NCI-H128 (cell line): ENCODE measurements at regions not wholly inside any gene's neighbourhood (a gene's known extent, or its start where the extent isn't known, plus 50 kb on each side); places are given as distances from the start of the nearest gene placed in this dataset.

Experiments used
- DNase-seq: peaks from one replicate; lab custom pipeline; 2025; ENCODE audit not compliant: unreplicated experiment; lab: John Stamatoyannopoulos, UW

GRCh38 chr14:96979611-96980074, 182.5 kb downstream of the VRK1 start:
- DNase-seq = no peak

GRCh38 chr14:96980835-96981234, 183.7 kb downstream of the VRK1 start:
- DNase-seq = no peak

DNA sequence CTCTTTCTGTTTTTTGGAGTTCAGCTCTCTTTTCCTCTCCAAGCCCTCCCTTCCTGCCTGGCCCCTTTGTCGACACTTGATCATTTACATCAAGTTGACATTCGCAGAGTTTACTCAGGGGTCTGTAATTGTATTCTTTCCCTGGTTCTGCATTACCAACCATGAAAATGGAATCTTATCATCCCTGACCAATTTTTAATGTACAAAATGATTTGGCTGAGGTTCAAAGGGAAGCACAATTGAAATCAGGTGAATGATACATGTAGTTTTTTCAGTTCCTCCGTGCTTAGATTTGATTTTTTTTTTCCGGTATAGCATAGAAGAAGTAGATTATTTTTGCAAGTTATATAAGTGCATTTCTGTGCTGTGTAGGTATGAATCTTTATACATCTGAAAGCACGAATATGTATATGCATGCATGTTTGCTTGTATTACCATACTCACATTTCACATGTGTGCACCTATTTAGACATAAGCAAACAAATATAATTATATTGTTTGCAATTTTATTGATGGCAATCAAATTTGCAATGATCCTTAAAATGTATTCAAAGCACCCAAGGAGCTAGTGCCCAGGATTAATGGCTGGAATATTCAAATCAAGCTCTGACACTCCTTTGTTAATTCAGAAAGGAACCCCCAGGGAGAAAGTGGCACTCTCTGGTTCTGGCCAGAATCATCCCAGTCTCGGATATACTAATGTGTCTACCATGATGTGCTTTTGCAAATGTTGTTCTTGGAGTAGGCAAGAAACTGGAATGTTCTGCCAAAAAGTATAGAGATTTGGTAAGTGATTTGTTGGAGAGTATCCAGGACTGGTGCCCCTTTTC, 189.3 kb downstream of the VRK1 start:
- DNase-seq = no peak

- no peak for DNase-seq
Measured at GRCh38 chr14:96987086-96987474, 189.9 kb downstream of the VRK1 start.

GRCh38 chr14:96987771-96988170, 190.6 kb downstream of the VRK1 start:
- no peak for DNase-seq

DNA sequence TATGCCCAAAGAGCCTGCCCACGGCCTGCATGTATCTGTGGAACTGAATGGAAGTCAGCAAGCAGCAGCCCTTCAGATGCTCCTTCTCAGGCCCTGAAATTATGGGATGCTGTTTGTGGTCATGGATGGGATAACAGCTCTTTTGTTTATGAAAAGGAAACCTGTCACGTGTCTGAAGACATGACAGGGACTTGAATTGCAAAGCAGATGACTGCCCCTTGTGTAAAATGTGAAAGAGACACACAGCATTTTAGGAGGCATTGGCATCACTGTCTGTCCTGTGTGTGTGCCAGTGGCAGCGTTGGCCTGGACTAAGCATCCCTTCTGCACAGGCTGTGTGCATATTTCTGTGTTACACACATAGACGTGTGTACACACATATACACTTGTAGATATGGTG, 192.1 kb downstream of the VRK1 start:
- no peak for DNase-seq

- no peak for DNase-seq
Measured at GRCh38 chr14:96991226-96991625, 194.0 kb downstream of the VRK1 start.

GRCh38 chr14:96994999-96995398, 197.8 kb downstream of the VRK1 start:
- no peak for DNase-seq

GRCh38 chr14:96997269-96997668, 200.1 kb downstream of the VRK1 start:
- DNase-seq = no peak

GRCh38 chr14:96997996-96998395, 200.8 kb downstream of the VRK1 start:
- no peak for DNase-seq

DNA sequence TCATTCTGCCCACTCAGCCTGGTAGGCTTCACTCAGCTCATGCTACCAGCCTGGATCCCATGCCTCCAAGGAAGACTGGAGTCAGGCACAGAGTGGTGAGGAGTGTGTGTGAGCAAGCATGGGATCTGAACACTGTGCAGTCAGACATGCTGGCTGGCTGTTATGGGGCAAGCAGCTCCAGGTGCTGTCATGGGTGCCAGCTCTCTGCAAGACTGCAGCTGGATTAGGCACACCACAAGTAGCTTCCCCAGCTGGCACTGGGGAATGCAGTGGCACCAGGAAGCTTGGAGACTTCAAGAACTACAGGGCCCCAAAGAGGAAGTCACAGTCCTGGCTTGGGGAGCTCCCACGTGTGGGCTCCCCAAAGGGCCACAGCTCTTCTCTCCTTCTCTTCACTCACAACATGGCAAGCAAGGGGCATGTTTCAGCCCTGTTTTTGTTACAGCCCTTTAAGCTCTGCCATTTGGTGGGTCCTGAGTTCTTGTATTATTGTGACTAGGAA, 202.5 kb downstream of the VRK1 start:
- DNase-seq = no peak

DNA sequence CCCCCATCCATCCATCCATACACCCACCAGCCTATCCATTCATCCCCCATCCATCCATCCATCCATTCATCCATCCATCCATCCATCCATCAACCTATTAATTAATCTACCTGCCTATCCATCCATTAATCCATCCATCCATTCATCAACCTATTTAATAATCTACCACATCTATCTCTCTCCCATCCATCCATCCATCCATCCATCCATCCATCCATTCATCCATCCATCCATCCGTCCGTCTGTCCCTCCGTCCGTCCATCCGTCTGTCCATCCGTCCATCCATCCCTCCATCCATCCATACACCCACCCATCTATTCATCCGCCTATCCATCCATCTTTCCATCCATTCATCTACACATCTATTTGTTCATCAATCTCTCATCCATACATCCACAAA, 205.3 kb downstream of the VRK1 start:
- no peak for DNase-seq

- no peak for DNase-seq
Measured at GRCh38 chr14:97005934-97006333, 208.8 kb downstream of the VRK1 start.

DNA sequence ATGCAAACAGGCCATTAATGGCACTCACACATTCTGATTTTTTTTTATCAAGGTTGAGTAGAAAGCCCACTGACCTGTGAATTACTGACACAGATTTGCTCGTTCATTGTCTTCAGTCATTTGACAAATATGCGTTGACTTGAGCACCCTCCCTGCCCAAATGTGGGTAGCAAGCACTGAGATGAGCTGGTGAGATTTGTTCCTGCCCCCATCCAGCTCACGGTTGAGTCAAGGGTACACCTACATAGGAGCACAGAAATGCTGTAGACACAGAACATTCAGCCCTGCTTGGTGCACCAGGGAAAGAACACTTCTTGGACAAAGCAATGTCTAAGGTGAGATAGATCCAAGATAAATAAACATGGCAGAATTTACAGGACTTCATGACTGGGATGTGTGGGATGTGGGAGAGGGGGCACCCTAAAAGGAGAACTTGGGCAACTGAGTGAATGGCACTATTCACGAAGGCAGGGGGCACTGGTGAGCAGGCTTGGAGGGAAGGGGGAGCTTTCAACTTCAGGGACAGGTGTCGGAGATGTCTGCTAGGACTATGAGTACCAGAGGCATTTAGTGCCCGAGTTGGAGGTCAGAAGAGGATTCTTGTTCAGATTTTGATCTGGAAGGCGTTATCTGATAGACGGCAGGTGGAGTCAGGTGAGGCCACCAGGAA, 213.4 kb downstream of the VRK1 start:
- DNase-seq = no peak

DNA sequence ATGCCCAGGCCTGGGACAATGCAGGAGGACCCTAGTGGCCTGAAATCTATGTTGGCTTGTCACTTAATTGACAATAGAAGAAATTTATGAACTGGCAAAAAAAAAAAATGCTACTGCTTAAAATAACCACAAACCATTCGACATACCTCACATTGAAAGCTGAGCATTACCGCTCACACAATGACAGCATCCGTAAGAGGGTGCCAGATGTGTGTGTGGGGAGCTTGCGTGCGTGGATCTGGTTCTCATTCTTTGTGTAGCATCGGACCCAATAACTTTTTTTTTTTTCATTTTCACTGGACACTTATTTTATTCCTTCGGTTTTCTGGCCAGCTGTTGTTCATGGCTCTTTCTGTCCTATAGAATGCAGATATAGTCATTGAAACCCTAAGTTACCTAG, 216.7 kb downstream of the VRK1 start:
- DNase-seq = no peak

DNA sequence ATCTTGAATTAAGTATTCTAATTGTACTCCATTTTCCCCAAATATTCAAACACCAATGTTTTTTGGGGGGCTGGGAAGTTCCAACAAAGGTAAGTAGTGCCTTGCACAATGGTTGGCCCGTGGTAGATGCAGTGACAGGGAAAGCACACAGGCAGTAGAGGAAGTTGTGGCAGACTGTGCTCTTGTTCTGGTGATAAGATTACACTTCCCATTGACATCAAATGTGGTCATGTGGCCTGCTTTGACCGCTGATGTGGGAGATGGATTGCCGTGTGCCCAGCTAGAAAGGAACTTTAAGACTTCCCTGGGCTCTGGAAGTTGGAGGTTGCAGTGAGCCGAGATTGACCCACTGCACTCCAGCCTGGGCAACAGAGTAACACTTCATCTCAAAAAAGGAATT, 223.8 kb downstream of the VRK1 start:
- DNase-seq = no peak

DNA sequence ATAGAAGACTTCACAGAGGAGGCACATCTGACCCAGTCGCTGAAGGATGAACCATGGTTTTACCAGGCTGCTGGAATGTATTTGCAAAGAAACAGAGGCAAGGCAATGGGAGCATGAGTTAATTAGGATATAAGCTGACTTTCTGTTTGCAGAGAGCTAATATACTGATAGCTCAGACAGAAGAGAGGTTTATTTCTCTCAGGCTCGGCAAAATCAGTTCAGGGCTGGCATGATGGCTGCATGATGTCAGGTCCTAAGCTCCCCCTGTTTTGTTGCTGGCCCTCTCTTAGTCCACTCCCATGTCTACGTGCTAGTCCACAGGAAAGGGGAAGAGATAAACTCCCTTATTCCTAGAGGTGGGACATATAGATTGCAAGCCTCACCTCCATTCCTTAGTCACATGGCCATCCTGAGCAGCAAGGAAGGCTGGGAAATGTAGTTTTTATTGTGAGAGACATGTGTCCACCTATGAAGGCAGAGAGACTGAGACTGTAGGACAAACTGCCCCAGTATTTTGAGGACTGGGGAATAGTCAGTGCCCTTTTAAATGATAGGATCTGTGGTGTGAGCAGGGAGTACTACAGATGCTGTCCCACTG, 224.5 kb downstream of the VRK1 start:
- no peak for DNase-seq

GRCh38 chr14:97022741-97023140, 225.6 kb downstream of the VRK1 start:
- DNase-seq = no peak

GRCh38 chr14:97023871-97024270, 226.7 kb downstream of the VRK1 start:
- DNase-seq = no peak

- DNase-seq = no peak
Measured at GRCh38 chr14:97024300-97024699, 227.1 kb downstream of the VRK1 start.

GRCh38 chr14:97025722-97026121, 228.5 kb downstream of the VRK1 start:
- no peak for DNase-seq
